Gastroesophageal sphincter (tissue), 4 donors: ENCODE measurements at regions not wholly inside any gene's neighbourhood (a gene's known extent, or its start where the extent isn't known, plus 50 kb on each side); places are given as distances from the start of the nearest gene placed in this dataset.

Source experiments
- ATAC-seq: fragments of 150-250 bp; one replicate; pipeline ENCODE4 v1.9.1; 2016; ENCODE audit warnings: mild to moderate bottlenecking, moderate library complexity
- H3K27ac ChIP-seq, 4 donors: fragments of 200-600 bp; sonication (generic) in 3 of 4; 1 replicate in 3 of 4; 2 replicates in 1 of 4; pipeline ENCODE4 v1.5.1; 2016 to 2019
- H3K27me3 ChIP-seq: fragments of 200-600 bp; sonication (generic); one replicate; pipeline ENCODE4 v1.5.1; 2019
- H3K36me3 ChIP-seq, 2 donors: fragments of 200-600 bp; sonication (generic); one replicate each; pipeline ENCODE4 v1.5.1; 2019; ENCODE audit warnings: control low read depth in 1 of 2
- H3K4me1 ChIP-seq, 3 donors: fragments of 200-600 bp; sonication (generic); 1 replicate in 2 of 3; 2 replicates in 1 of 3; pipeline ENCODE4 v1.5.1; 2016 to 2019; ENCODE audit warnings: control low read depth in 2 of 3
- H3K4me3 ChIP-seq, 2 donors: fragments of 200-600 bp; sonication (generic); one replicate each; pipeline ENCODE4 v1.5.1; 2019; ENCODE audit warnings: mild to moderate bottlenecking in 1 of 2, moderate library complexity in 1 of 2
- H3K9me3 ChIP-seq, 3 donors: fragments of 200-600 bp; sonication (generic); one replicate each; pipeline ENCODE4 v1.5.1; 2017 to 2019; ENCODE audit warnings: control low read depth in 2 of 3
- CTCF ChIP-seq, 4 experiments: fragments of 200-600 bp in 2 of 4; fragments of 450-650 bp in 2 of 4; sonication (generic) in 1 of 4; IDR thresholded peaks; one replicate each; pipeline ENCODE4 v1.5.1; 2017 to 2019; ENCODE audit warnings: antibody characterized with exemption in 4 of 4, mild to moderate bottlenecking in 2 of 4, moderate library complexity in 2 of 4
- EP300 ChIP-seq: sonication (generic); formaldehyde crosslinking; IDR thresholded peaks from one replicate; pipeline ENCODE4 v1.6.1; 2017; ENCODE audit warnings: antibody characterized with exemption, mild to moderate bottlenecking
- POLR2A ChIP-seq, 2 donors: fragments of 450-650 bp; IDR thresholded peaks; one replicate each; pipeline ENCODE4 v1.6.1; 2017; ENCODE audit warnings: antibody characterized with exemption in 2 of 2, mild to moderate bottlenecking in 2 of 2, moderate library complexity in 1 of 2
- POLR2AphosphoS5 ChIP-seq: sonication (generic); formaldehyde crosslinking; IDR thresholded peaks from one replicate; pipeline ENCODE4 v1.6.1; 2017; ENCODE audit warnings: antibody characterized with exemption
- WGBS, 2 donors: methylation state at CpG; one replicate each; pipeline ENCODE4 v1.1.5; 2018; ENCODE audit warnings: low coverage in 1 of 2; 5-methylcytosine and 5-hydroxymethylcytosine counted together

- Histone ChIP-seq H3K27me3 (no peaks in the 10 kb centered on the region), H3K9me3 (no peaks in the 10 kb centered on the region), H3K36me3 (no peaks in the 10 kb centered on the region), H3K4me3 (no peak overlapping the region), H3K27ac (no peak overlapping the region), H3K4me1 (no peaks in the 10 kb centered on the region)
- TF ChIP-seq EP300, result no peak
- TF ChIP-seq POLR2AphosphoS5, result no peak
- TF ChIP-seq POLR2A (IDR thresholded peaks at IDR 0.05), result no peak
- no peak for ATAC-seq
- 52 to 69% methylated on average over 2 of the region's 2 CpGs for WGBS, 2 donors
These were observed 683.2 kb downstream of the SATB2 start for GRCh38 chr2:198774576-198774975.

DNA sequence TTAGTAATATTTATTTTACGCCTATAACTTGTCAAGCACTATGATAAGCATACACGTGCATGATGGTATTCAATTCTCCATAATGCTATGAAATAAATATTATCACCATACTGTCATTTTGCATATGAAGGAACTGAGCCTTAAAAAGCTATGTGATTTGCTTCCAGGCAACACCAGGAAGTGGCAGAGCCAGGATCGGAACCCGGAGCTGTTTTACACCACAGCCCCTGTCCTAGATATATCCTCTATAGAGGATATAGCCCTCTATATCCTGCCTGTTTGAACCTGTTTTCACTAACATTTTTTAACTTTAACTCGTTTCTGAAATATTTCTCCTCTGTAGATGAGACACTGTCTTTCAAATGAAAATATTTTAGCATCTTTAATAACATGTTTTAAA, 690.0 kb downstream of the SATB2 start:
- Histone ChIP-seq H3K4me1 (no peaks in the 10 kb centered on the region), H3K9me3 (no peaks in the 10 kb centered on the region), H3K36me3 (no peaks in the 10 kb centered on the region), H3K27me3 (no peaks in the 10 kb centered on the region), H3K27ac (no peak overlapping the region), H3K4me3 (no peak overlapping the region)
- TF ChIP-seq POLR2AphosphoS5, result no peak
- TF ChIP-seq POLR2A (IDR thresholded peaks at IDR 0.05), result no peak
- no peak for TF ChIP-seq EP300
- no peak for TF ChIP-seq CTCF (IDR thresholded peaks at IDR 0.05)
- ATAC-seq, result no peak
- 82 to 88% methylated on average over 5 of the region's 5 CpGs for WGBS, 2 donors

GRCh38 chr2:198763793-198764192, 693.9 kb downstream of the SATB2 start:
- no peaks in the 10 kb centered on the region for H3K9me3 ChIP-seq
- ATAC-seq, result no peak
- H3K27me3 ChIP-seq, result no peaks in the 10 kb centered on the region
- no peak overlapping the region for H3K4me3 ChIP-seq
- WGBS, 2 donors, result 14 to 15% methylated on average over 1 of the region's 1 CpG
- H3K4me1 ChIP-seq, result no peaks in the 10 kb centered on the region
- no peak for TF ChIP-seq POLR2A (IDR thresholded peaks at IDR 0.05)
- TF ChIP-seq CTCF (IDR thresholded peaks at IDR 0.05), result no peak
- no peak for TF ChIP-seq POLR2AphosphoS5
- TF ChIP-seq EP300, result no peak
- H3K36me3 ChIP-seq, result no peaks in the 10 kb centered on the region
- no peak overlapping the region for H3K27ac ChIP-seq

DNA sequence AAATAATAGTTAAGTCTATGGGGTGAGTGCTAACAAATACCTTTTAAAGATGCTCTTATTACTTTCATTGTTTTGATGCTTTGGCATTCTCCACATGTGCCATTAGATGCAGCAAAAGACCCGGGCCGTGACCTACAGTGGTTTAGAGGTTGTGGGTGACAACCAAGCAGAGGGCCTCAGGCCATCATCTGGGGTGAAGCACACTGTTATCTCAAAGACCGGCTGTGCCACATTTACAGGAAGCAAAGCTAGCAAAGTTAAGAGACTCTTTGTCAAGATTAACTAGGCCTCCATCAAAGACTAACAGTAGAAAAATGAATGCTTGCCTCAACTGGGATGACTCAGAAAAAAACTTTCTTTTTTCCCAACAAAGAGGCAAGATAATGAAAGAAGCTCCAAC, 695.3 kb downstream of the SATB2 start:
- TF ChIP-seq POLR2AphosphoS5 (no peak), POLR2A (IDR thresholded peaks at IDR 0.05) (no peak), CTCF (IDR thresholded peaks at IDR 0.05) (no peak), EP300 (no peak)
- H3K9me3 ChIP-seq, result no peaks in the 10 kb centered on the region
- H3K27ac ChIP-seq, result no peak overlapping the region
- no peak for ATAC-seq
- no peaks in the 10 kb centered on the region for H3K27me3 ChIP-seq
- no peaks in the 10 kb centered on the region for H3K36me3 ChIP-seq
- H3K4me3 ChIP-seq, result no peak overlapping the region
- no peaks in the 10 kb centered on the region for H3K4me1 ChIP-seq
- WGBS, 2 donors, result 56 to 80% methylated on average over 3 of the region's 3 CpGs

DNA sequence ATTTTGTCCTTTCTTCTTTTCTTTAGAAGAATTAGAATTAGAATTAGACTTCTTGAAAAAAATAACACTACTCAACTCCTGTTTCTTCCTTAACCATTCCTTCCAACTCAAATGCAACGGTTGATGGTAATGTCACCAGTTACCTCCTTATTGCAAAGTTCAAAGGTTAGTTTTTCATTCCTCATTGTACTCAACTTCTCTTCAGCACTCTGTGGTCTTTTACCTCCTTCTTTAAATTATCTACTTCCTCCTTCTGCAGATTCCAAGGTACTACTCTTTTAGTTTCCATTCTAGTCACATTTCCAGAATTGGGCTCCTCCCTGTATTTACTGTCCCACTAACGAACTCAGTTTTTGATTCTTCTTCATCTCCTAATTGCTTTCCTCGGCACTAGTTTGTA, 700.7 kb downstream of the SATB2 start:
- no peak overlapping the region for H3K27ac ChIP-seq
- H3K27me3 ChIP-seq, result no peaks in the 10 kb centered on the region
- no peaks in the 10 kb centered on the region for H3K36me3 ChIP-seq
- no peak overlapping the region for H3K4me3 ChIP-seq
- no peak for ATAC-seq
- no peaks in the 10 kb centered on the region for H3K9me3 ChIP-seq
- 74 to 91% methylated on average over 3 of the region's 3 CpGs for WGBS, 2 donors
- no peaks in the 10 kb centered on the region for H3K4me1 ChIP-seq
- TF ChIP-seq CTCF (IDR thresholded peaks at IDR 0.05) (no peak), POLR2AphosphoS5 (no peak), POLR2A (IDR thresholded peaks at IDR 0.05) (no peak), EP300 (no peak)
